HCT116 (cell line): ENCODE measurements at regions not wholly inside any gene's neighbourhood (a gene's known extent, or its start where the extent isn't known, plus 50 kb on each side); places are given as distances from the start of the nearest gene placed in this dataset.

Experiments used
- POLR2A ChIP-seq: IDR thresholded peaks from 2 replicates; pipeline ENCODE4 v1.7.0; 2011; ENCODE audit warnings: borderline replicate concordance; ENCODE audit not compliant: insufficient read depth, insufficient read length; ENCODE audit errors: extremely low read depth
- REST ChIP-seq: IDR thresholded peaks from 2 replicates; pipeline ENCODE4 v1.6.1; 2012; ENCODE audit warnings: low read depth

- TF ChIP-seq REST (no peak), POLR2A (no peak)
Measured at GRCh38 chr15:97728791-97729190, 231.7 kb upstream of the ARRDC4 start.
